ENCODE measurements at regions not wholly inside any gene's neighbourhood (a gene's known extent, or its start where the extent isn't known, plus 50 kb on each side); places are given as distances from the start of the nearest gene placed in this dataset.

GRCh38 chr1:87686136-87686495, 357.4 kb downstream of the LMO4 start:
- Histone ChIP-seq H3K4me1 (ENCODE audit: control insufficient read depth, insufficient read depth, low read length) (no peaks in the 10 kb centered on the region), H3K36me3 (ENCODE audit: control insufficient read depth, insufficient read depth, low read length) (no peaks in the 10 kb centered on the region), H3K9me3 (ENCODE audit: control insufficient read depth, insufficient read depth, low read depth, low read length) (no peaks in the 10 kb centered on the region), H3K27ac (ENCODE audit: low read length) (no peak overlapping the region), H3K4me3 (ENCODE audit: low read depth in 2 of 2, low read length in 2 of 2) (no peak overlapping the region), H3K27me3 (ENCODE audit: control insufficient read depth, insufficient read depth, low read length) (no peaks in the 10 kb centered on the region)
- intact Hi-C loops (cut with micrococcal nuclease; ENCODE audit: unreplicated experiment) (no loop called here), in situ Hi-C loops (cut with HindIII; ENCODE audit: low pct_unique_long_range_greater_than_20kb, low sequenced_read_pairs) (no loop called here)
- DNase-seq (ENCODE audit: low read depth, low spot score) (no peak), ATAC-seq (no peak)
- ChIA-PET POLR2A (no interaction called here), CTCF (no interaction called here)
- TF ChIP-seq SIN3A (IDR thresholded peaks at IDR 0.05; ENCODE audit: borderline replicate concordance, insufficient read depth, low read depth, low read length) = no peak
- no peak for TF ChIP-seq CTCF (IDR thresholded peaks at IDR 0.05)
- no peak for TF ChIP-seq REST (IDR thresholded peaks at IDR 0.05; ENCODE audit: insufficient read depth in 1 of 2, low read depth in 2 of 2, low read length in 1 of 2)
- no peak for TF ChIP-seq POLR2AphosphoS5 (IDR thresholded peaks at IDR 0.05; ENCODE audit: low read depth, low read length)
- TF ChIP-seq TCF7L2 (IDR thresholded peaks at IDR 0.05; ENCODE audit: low read depth, low read length) = no peak
- no TSS peak for BruUV-seq (replicated peaks)

- Histone ChIP-seq H3K27me3 (ENCODE audit: control insufficient read depth, insufficient read depth, low read length) (no peaks in the 10 kb centered on the region), H3K36me3 (ENCODE audit: control insufficient read depth, insufficient read depth, low read length) (no peaks in the 10 kb centered on the region), H3K4me1 (ENCODE audit: control insufficient read depth, insufficient read depth, low read length) (no peaks in the 10 kb centered on the region), H3K4me3 (ENCODE audit: low read depth in 2 of 2, low read length in 2 of 2) (no peak overlapping the region), H3K9me3 (ENCODE audit: control insufficient read depth, insufficient read depth, low read depth, low read length) (no peaks in the 10 kb centered on the region), H3K27ac (ENCODE audit: low read length) (no peak overlapping the region)
- in situ Hi-C loops (cut with HindIII; ENCODE audit: low pct_unique_long_range_greater_than_20kb, low sequenced_read_pairs) (no loop called here), intact Hi-C loops (cut with micrococcal nuclease; ENCODE audit: unreplicated experiment) (no loop called here)
- POLR2A ChIA-PET = no interaction called here
- no TSS peak for BruUV-seq (replicated peaks)
- TF ChIP-seq TCF7L2 (IDR thresholded peaks at IDR 0.05; ENCODE audit: low read depth, low read length) (no peak), CTCF (IDR thresholded peaks at IDR 0.05) (no peak), POLR2AphosphoS5 (IDR thresholded peaks at IDR 0.05; ENCODE audit: low read depth, low read length) (no peak), SIN3A (IDR thresholded peaks at IDR 0.05; ENCODE audit: borderline replicate concordance, insufficient read depth, low read depth, low read length) (no peak)
- ATAC-seq (no peak), DNase-seq (ENCODE audit: low read depth, low spot score) (no peak)
- CTCF ChIA-PET = no interaction called here
Observed at GRCh38 chr1:87686671-87687070, 358.0 kb downstream of the LMO4 start.

- H3K27me3 ChIP-seq (ENCODE audit: control insufficient read depth, insufficient read depth, low read length) = no peaks in the 10 kb centered on the region
- ATAC-seq (no peak), DNase-seq (ENCODE audit: low read depth, low spot score) (no peak)
- H3K36me3 ChIP-seq (ENCODE audit: control insufficient read depth, insufficient read depth, low read length) = no peaks in the 10 kb centered on the region
- H3K4me1 ChIP-seq (ENCODE audit: control insufficient read depth, insufficient read depth, low read length) = no peaks in the 10 kb centered on the region
- no peak overlapping the region for H3K4me3 ChIP-seq (ENCODE audit: low read depth in 2 of 2, low read length in 2 of 2)
- TF ChIP-seq CTCF (IDR thresholded peaks at IDR 0.05) (no peak), REST (IDR thresholded peaks at IDR 0.05; ENCODE audit: insufficient read depth in 1 of 2, low read depth in 2 of 2, low read length in 1 of 2) (no peak), POLR2AphosphoS5 (IDR thresholded peaks at IDR 0.05; ENCODE audit: low read depth, low read length) (no peak), SIN3A (IDR thresholded peaks at IDR 0.05; ENCODE audit: borderline replicate concordance, insufficient read depth, low read depth, low read length) (no peak), TCF7L2 (IDR thresholded peaks at IDR 0.05; ENCODE audit: low read depth, low read length) (no peak)
- no peak overlapping the region for H3K27ac ChIP-seq (ENCODE audit: low read length)
- intact Hi-C loops (cut with micrococcal nuclease; ENCODE audit: unreplicated experiment) (no loop called here), in situ Hi-C loops (cut with HindIII; ENCODE audit: low pct_unique_long_range_greater_than_20kb, low sequenced_read_pairs) (no loop called here)
- ChIA-PET CTCF (no interaction called here), POLR2A (no interaction called here)
- no TSS peak for BruUV-seq (replicated peaks)
- H3K9me3 ChIP-seq (ENCODE audit: control insufficient read depth, insufficient read depth, low read depth, low read length) = no peaks in the 10 kb centered on the region
Observed at GRCh38 chr1:87688136-87688535, 359.5 kb downstream of the LMO4 start.

Measured in Panc1 (cell line).